ENCODE measurements at regions not wholly inside any gene's neighbourhood (a gene's known extent, or its start where the extent isn't known, plus 50 kb on each side); places are given as distances from the start of the nearest gene placed in this dataset.
"Not testable (repeated sequence)": the region's sequence is repeated elsewhere in the genome, so short reads cannot be mapped to it uniquely, and the experiment has no call there.

GRCh38 chr5:57659886-57660285 lies 177.3 kb upstream of the ACTBL2 start:
- DNase-seq (ENCODE audit: low read depth in 1 of 2, low spot score in 1 of 2), result no peak

GRCh38 chr5:57658018-57658417 lies 175.4 kb upstream of the ACTBL2 start:
- DNase-seq (ENCODE audit: low read depth in 1 of 2, low spot score in 1 of 2), result no peak

DNA sequence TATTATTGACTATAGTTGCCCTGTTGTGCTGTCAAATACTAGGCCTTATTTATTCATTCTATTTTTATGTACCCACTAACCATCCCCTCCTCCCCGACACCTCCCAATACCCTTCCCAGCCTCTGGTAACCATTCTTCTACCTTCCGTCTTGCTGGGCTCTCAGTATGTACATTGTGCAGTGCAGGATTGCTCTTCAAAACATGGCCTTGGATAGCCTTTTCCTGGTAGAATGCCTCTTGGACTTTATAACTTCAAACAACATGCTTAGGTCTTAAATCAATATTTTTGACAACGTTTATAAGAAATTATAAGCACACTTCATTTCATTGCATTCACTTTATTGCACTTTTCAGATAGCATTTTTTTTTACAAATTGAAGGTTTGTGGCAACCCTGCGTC lies 172.6 kb upstream of the ACTBL2 start:
- DNase-seq (ENCODE audit: low read depth in 1 of 2, low spot score in 1 of 2), result no peak

GRCh38 chr5:57653636-57654290 lies 171.2 kb upstream of the ACTBL2 start:
- DNase-seq (ENCODE audit: low read depth in 1 of 2, low spot score in 1 of 2), result no peak

DNA sequence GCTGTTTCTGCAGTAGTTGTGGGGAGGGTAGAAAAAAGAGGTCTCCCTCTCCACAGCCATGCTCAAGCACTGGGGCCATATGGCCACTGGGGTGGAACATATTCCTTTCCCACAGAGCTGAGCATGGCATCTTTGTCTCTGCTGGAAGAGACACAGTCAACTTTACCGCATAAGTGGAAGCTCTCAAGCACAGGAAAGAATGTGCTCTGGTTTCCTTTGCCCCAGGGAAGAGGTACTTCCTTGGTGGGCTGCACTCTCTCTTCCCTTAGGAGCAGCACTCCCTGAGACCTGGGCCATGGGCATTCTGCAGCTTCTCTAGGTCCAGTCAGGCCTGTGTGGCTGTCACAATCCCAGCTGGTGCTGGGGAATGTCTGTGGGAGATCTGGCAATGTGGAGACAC lies 168.5 kb upstream of the ACTBL2 start:
- no peak for DNase-seq (ENCODE audit: low read depth in 1 of 2, low spot score in 1 of 2)

GRCh38 chr5:57650360-57651069 lies 167.9 kb upstream of the ACTBL2 start:
- DNase-seq (ENCODE audit: low read depth in 1 of 2, low spot score in 1 of 2), result peak in 1 of 2 donors; percentile 1

GRCh38 chr5:57642698-57643097 lies 160.1 kb upstream of the ACTBL2 start:
- DNase-seq (ENCODE audit: low read depth in 1 of 2, low spot score in 1 of 2), result no peak

DNA sequence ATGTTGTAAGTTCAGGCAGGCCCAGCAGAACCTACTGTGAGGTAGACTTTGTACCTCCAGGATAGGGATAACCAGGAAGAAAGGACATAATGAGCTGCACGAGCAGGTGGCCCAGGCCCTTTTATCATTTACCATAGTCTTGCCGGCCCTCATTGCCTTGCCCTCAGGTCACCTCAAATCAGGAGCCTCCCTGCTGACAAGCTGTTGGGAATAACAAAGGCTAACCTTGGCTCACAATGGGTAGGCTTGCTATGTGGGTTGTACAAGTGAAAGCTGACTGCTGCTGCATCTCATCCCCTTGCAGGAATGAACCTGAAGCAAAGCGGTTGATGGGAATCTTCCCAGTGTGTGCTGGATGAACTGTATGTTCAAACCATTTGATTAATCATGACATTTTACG lies 159.5 kb upstream of the ACTBL2 start:
- no peak for DNase-seq (ENCODE audit: low read depth in 1 of 2, low spot score in 1 of 2)

DNA sequence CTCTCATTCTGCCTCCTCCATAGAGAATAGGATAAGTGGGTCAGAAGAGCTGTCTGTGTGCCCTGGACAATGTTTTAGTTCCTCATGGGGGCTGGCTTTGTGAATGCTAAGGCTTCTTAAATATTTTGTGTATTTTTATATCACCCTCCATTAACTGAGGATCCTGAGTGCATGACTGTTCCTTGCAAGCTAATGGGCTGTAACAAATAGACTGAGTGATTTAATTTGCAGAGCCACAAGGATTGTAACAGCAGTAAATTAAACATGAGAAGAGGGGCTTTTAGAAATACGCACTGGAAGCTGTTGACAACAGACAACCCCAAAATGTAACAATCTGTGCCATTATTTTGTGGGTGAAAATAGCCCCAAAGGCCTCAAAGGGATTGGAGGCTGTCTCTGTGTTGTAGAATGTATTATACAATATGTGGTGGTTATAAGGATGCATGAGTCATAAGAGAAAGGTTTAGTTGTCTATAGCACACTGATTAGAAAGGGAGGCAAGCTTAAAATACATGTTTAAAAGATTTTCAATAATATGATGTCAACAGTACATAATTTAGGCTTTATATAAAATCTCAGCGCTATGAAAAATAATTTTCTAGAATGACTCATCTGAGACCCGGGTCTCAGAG lies 152.7 kb upstream of the ACTBL2 start:
- DNase-seq (ENCODE audit: low read depth in 1 of 2, low spot score in 1 of 2), result no peak

DNA sequence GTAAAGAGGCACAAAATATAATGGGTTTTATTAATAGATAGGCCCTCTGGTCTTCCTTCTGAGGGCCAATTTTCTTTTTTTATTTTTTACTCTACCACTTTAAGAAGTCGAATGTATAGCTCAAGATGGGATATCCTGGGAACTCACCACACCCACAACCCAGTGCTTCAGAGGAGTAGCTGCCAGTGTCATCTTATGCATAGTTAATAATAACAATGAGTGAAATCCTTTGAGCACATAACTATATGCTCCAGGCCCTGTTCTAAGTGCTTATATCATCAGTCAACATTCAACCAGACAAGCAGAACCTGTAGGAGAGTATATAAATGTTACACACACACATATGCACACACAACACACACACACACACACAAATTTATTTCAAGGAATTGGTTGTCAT lies 150.3 kb upstream of the ACTBL2 start:
- no peak for DNase-seq (ENCODE audit: low read depth in 1 of 2, low spot score in 1 of 2)

GRCh38 chr5:57631139-57631538 lies 148.5 kb upstream of the ACTBL2 start:
- DNase-seq (ENCODE audit: low read depth in 1 of 2, low spot score in 1 of 2), result not testable (repeated sequence)

- DNase-seq (ENCODE audit: low read depth in 1 of 2, low spot score in 1 of 2), result no peak
Measured at GRCh38 chr5:57627661-57628060, 145.1 kb upstream of the ACTBL2 start.

DNA sequence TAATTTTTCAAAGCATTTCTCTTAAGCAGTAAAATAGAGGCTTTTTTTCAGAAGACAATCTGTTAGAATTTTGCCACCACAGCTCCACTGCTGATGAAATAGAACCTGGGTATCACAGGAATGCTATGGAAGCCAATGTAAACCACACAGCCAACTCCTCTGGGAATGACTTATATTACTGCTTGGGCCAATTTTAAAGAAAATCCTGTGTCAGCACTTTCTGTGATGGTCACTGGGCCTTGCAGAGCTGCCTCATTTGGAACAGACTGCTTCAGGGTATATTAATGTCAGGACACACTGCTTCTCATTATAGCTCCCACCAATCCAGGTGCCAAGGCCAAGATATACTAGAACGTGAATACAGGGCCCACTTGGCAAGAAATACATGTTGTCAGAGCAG lies 144.1 kb upstream of the ACTBL2 start:
- DNase-seq (ENCODE audit: low read depth in 1 of 2, low spot score in 1 of 2), result no peak

- no peak for DNase-seq (ENCODE audit: low read depth in 1 of 2, low spot score in 1 of 2)
Measured at GRCh38 chr5:57621624-57622023, 139.0 kb upstream of the ACTBL2 start.

DNA sequence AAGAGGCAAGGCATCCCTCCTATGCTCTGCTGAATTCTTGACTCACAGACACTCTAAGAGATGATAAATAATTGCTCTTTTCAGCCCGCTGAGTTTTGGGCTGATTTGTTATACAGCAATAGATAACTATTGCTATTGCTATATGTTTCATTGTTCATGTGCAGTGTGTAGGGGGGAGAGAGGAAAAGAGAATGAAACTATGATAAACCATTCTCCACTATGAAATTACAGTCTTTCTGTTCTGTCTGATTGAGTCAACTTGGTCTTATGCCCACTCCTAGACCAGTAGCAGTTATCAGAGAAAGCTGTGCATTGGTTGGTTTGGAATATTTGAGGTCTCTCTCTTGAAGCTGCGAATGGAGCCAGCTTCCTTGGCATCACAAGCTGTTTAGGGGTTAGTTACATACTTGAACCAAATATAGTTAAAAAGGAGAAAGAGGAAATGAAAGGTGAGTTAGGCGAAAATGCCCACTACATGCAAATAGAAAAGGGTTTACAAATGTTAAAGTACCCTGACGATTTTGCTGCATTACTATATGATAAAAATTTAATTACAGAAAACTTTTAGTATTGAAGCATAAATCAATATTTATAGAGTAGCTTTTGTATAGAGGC lies 136.3 kb upstream of the ACTBL2 start:
- DNase-seq (ENCODE audit: low read depth in 1 of 2, low spot score in 1 of 2), result no peak

DNA sequence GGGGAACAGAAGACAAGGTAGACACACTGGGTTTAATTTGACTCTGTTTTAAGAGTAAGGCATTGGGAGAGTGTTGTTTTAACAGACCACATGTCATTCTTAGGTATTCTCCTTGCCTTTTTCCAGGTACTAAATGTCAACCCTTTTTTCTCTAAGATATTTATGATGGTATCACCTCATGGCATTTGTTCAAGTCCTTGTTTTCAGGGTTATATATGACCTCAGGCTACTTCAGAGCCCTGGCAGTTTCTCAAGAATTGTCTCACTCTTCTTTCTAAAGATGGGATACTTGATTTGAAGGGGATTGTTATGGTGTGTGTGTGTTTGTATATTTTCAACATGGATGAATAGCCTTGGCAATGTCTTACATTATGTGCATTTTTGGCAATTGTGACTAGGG lies 131.1 kb upstream of the ACTBL2 start:
- DNase-seq (ENCODE audit: low read depth in 1 of 2, low spot score in 1 of 2), result no peak

DNA sequence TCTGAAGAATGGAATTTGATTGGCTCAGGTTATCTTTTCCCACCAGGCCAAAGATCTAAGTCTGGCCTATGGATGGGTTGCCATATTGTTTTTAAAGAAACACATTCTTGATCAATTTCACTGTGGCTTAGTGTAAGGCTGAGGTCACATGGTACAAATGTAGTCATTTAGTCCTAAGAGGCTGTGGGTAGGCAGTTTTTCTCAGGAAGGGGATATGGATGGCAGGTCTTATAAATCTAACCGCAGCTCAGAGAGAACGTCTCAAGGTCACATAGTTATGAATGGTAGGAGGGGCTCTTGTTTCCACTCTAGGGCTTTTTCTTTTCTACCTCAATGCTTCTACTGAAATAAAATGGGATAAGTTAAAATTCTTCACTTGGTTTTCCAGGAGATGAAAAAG lies 128.6 kb upstream of the ACTBL2 start:
- no peak for DNase-seq (ENCODE audit: low read depth in 1 of 2, low spot score in 1 of 2)

- no peak for DNase-seq (ENCODE audit: low read depth in 1 of 2, low spot score in 1 of 2)
Measured at GRCh38 chr5:57608542-57608941, 125.9 kb upstream of the ACTBL2 start.

GRCh38 chr5:57601996-57602395 lies 119.4 kb upstream of the ACTBL2 start:
- no peak for DNase-seq (ENCODE audit: low read depth in 1 of 2, low spot score in 1 of 2)

GRCh38 chr5:57600321-57600720 lies 117.7 kb upstream of the ACTBL2 start:
- no peak for DNase-seq (ENCODE audit: low read depth in 1 of 2, low spot score in 1 of 2)

DNA sequence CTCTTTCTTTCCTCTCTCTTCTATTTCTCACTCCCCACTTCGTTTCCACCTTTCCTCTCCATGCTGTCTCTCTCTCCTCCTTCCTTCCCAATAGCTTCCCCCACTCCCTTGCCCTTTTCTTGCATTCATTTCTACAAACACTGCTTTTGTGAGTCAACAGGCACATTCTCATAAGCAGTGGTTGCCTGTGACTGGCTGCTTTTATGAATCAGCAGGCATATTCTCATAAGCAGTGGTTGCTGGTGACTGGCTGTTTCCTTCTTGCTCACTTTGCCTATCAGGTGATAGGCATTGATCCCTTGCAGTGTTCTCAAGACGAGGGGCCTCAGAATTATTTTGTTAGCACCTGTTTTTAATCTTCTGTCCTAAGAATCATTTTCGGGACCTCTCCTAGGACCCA lies 116.1 kb upstream of the ACTBL2 start:
- no peak for DNase-seq (ENCODE audit: low read depth in 1 of 2, low spot score in 1 of 2)

- DNase-seq (ENCODE audit: low read depth in 1 of 2, low spot score in 1 of 2), result no peak
Measured at GRCh38 chr5:57598097-57598496, 115.5 kb upstream of the ACTBL2 start.
